Activated CD4-positive, alpha-beta T cell treated with anti-CD3 and anti-CD28 coated beads for 4 hours (primary cell): ENCODE measurements at regions not wholly inside any gene's neighbourhood (a gene's known extent, or its start where the extent isn't known, plus 50 kb on each side); places are given as distances from the start of the nearest gene placed in this dataset.
"Not testable (repeated sequence)": the region's sequence is repeated elsewhere in the genome, so short reads cannot be mapped to it uniquely, and the experiment has no call there.

Experiments used
- DNase-seq, 2 donors: peaks; one replicate each; pipeline ENCODE4 v3.0.0-alpha.2; 2020

DNA sequence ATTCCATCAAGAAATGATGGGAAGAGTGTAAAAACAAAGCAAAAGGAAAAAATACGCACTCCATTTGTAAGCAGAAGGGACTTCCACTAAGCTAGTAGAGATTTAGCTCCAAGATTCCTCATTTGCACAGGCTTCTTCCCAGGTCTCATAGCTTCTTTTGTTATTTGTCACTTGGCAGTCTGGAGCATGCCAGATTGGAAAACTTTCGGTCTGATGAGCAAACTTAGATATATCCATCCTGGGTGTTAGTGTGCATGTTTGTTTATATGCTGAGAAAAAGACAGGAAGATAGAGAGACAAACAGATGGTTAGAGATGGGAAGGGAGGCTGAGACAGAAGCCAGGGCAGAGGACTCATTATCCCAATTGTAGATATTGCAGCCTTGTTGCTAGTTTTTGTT is 1644.5 kb upstream of the NUDT12 start:
- DNase-seq = no peak

- DNase-seq = no peak
These were observed 1634.9 kb upstream of the NUDT12 start for GRCh38 chr5:105197531-105197930.

DNA sequence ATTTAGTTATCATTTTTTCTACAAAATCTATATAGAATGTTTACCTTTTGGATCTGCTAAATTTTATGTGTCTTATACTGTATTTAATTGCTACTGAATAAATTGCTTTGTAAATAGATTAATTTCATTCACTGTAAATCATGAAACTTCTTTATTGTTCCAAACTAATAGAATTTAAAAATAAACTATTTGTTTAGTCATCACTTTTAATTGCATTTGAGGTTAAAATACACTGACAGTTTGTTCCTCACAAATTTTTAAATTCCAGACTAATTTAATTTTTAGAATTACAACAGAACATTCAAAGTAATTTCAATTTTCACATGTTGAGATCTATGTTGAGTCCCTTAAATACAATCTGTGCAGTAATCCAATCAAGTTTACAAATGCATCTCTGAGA is 1633.2 kb upstream of the NUDT12 start:
- no peak for DNase-seq

GRCh38 chr5:105172918-105173317 is 1610.3 kb upstream of the NUDT12 start:
- no peak for DNase-seq

- no peak for DNase-seq
These were observed 1606.2 kb upstream of the NUDT12 start for GRCh38 chr5:105168806-105169205.

GRCh38 chr5:105167092-105167491 is 1604.5 kb upstream of the NUDT12 start:
- no peak for DNase-seq

GRCh38 chr5:105163547-105163946 is 1601.0 kb upstream of the NUDT12 start:
- no peak for DNase-seq

GRCh38 chr5:105162557-105162956 is 1600.0 kb upstream of the NUDT12 start:
- not testable (repeated sequence) for DNase-seq

GRCh38 chr5:105158526-105158925 is 1595.9 kb upstream of the NUDT12 start:
- DNase-seq = no peak

DNA sequence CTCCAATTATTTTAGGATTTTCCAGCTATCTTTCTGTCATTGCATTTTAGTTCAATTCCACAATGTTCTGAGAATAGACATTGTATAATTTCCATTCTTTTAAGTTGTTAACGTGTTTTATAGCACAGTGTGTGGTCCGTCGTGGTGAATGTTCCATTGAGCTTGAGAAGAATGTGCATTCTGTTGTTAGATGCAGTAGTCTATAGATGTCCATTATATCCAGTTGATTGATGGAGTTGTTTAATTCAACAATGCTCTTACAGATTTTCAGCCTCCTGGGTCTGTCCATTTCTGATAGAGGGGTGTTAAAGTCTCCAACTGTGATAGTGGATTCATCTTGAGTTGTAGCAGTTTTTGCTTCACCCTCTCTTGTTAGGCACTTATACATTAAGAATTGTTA is 1587.7 kb upstream of the NUDT12 start:
- DNase-seq = no peak

DNA sequence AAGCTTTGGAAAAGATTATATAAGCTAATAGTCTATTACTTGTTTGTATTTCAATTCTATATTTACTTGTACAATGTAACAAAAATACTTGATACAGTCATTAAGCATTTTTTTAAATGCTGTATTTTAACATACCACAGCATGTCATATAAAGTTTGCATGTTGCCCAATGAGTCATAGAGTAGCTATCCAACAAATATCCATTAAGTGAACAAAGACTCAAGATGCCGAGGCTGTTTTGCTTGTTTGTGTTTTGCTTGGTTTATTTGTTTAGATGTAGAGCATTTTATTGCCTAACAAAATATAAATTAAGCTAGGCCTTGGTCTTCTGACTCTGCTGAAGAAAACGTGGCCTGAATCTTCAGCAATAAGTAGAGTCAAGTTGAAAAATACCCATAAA is 1584.3 kb upstream of the NUDT12 start:
- no peak for DNase-seq

- DNase-seq = no peak
These were observed 1582.6 kb upstream of the NUDT12 start for GRCh38 chr5:105145152-105145551.

- no peak for DNase-seq
These were observed 1571.7 kb upstream of the NUDT12 start for GRCh38 chr5:105134328-105134727.

DNA sequence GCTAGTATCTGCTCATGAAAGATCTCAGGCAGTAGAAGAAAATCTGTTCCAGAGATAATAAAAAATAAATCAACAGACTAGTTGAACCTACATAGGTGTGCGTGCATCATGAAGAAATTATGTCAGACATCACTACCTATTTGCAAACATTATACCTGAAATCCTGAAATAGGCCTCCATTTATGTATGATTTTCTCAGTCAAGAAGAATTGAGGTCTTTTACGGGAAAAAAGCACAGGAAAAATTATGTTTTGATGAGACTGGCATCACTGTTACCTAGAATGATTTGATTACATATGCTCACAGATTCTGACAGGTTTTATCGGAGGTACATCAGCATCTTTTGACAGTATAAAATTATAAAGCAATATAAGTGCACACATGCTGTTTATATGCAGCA is 1570.5 kb upstream of the NUDT12 start:
- no peak for DNase-seq

DNA sequence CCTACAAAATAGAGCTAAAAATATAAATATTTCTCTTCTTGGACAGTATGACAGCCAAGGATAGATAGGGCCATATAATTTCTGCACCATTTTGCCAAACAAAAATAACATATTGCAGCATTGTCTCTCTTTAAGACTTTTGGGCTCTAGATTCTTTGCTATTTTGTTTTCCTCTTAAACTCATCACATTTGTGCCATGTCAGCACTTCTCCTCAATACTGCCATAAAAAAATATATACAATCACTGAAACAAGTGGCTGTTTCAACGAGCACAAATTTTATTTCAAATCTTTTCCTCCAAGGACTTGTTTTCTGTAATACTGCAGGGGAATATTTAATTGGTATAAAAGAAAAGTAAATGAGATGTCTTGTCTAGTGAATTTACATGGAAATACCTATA is 1570.0 kb upstream of the NUDT12 start:
- no peak for DNase-seq

DNA sequence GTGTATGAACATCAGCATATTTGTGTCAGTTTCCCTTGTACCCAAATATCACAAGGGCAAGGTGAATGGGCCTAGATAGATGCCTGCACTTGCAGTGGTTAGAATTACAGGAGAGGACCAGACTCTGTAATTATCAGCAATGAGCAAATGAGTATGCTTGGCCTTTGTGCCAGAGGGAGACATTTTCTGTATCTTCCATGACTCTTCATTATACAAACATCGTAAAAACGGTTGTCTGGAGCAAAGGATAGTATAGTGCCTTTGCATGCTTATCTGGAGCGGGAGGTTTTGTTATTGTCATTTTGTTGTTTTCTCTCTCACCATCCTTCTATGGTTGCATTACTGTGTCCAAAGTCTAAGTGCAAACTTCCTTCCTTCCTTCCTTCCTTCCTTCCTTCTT is 1568.5 kb upstream of the NUDT12 start:
- DNase-seq = no peak

DNA sequence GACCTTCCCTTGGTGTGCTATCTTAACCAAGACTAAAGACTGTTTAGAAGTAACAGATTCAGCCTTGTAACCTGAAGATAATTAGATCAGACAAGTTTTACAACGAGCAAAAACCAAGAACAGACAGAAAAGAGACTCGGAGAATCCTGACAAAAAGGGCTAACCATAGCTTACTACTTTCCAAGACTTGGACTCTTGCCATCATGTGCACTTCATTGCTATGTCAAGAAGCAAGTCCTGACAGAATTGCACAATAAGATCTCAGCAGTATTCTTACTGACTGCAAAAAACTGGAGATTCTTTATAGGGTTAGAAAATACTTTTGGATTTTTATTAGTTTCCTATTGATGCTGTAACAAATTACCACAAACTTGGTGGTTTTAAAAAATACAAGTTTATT is 1539.0 kb upstream of the NUDT12 start:
- no peak for DNase-seq

- DNase-seq = no peak
These were observed 1526.4 kb upstream of the NUDT12 start for GRCh38 chr5:105088961-105089360.

GRCh38 chr5:105088102-105088501 is 1525.5 kb upstream of the NUDT12 start:
- DNase-seq = no peak

DNA sequence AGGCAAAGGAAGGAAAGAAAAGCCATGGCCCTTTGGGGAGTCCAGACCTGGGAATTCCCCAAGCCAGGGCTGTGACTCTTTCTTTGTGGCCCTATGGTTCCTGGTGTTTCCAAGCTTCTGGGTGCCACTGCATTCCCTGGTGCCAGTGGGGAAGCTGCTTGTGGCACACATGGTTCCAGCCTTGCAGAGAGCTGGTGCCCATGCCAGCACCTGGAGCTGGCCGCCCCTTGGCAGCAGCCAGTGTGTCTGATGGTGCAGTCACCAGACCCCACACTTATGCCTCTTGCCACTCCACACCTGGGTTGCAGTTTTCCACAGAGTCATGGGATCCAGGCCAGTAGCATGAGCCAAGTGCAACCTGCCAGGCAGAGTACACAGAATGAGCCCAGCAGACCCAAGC is 1495.3 kb upstream of the NUDT12 start:
- DNase-seq = no peak

- no peak for DNase-seq
These were observed 1494.4 kb upstream of the NUDT12 start for GRCh38 chr5:105057001-105057436.

- no peak for DNase-seq
These were observed 1491.8 kb upstream of the NUDT12 start for GRCh38 chr5:105054406-105054805.

DNA sequence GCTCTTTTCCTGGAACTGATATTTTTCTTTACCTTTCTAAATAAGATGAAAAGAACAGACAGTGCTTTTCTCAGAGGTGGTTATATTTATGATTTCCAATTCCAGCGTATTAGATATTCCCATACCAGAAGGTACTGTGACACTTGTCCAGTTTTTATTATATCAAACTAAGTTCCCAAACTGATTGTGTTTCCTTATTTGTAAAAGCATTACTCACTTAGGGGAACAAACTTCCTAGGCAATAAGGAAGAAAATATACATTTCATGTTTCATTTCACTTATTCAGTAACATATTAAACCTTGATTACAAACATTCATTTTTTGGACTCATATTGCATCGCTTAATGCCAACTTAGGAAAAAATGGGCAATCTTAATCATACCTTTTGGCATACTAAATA is 1480.0 kb upstream of the NUDT12 start:
- DNase-seq = no peak

- not testable (repeated sequence) for DNase-seq
These were observed 1474.2 kb upstream of the NUDT12 start for GRCh38 chr5:105036814-105037213.

- DNase-seq = no peak
These were observed 1471.8 kb upstream of the NUDT12 start for GRCh38 chr5:105034401-105034763.
